ENCODE measurements at regions not wholly inside any gene's neighbourhood (a gene's known extent, or its start where the extent isn't known, plus 50 kb on each side); places are given as distances from the start of the nearest gene placed in this dataset.
A peak's percentile ranks its signal among the peaks of the same experiment; 100 is the strongest.
"Not testable (repeated sequence)": the region's sequence is repeated elsewhere in the genome, so short reads cannot be mapped to it uniquely, and the experiment has no call there.

GRCh38 chr2:238763471-238763995 is 84.4 kb upstream of the TWIST2 start:
- DNase-seq: no peak

GRCh38 chr2:238765590-238765989 is 82.3 kb upstream of the TWIST2 start:
- DNase-seq: no peak

GRCh38 chr2:238771218-238771617 is 76.7 kb upstream of the TWIST2 start:
- no peak for DNase-seq

- DNase-seq: peak; percentile 45
These were observed 76.2 kb upstream of the TWIST2 start for GRCh38 chr2:238771639-238772038.

GRCh38 chr2:238772635-238773297 is 75.1 kb upstream of the TWIST2 start:
- DNase-seq: no peak

GRCh38 chr2:238773472-238773871 is 74.4 kb upstream of the TWIST2 start:
- no peak for DNase-seq

GRCh38 chr2:238774071-238774470 is 73.8 kb upstream of the TWIST2 start:
- DNase-seq: no peak

GRCh38 chr2:238774980-238775509 is 72.8 kb upstream of the TWIST2 start:
- DNase-seq: no peak

- no peak for DNase-seq
These were observed 72.3 kb upstream of the TWIST2 start for GRCh38 chr2:238775591-238775990.

GRCh38 chr2:238776003-238776760 is 71.7 kb upstream of the TWIST2 start:
- DNase-seq: no peak

GRCh38 chr2:238776761-238777046 is 71.2 kb upstream of the TWIST2 start:
- not testable (repeated sequence) for DNase-seq

- DNase-seq: no peak
These were observed 70.4 kb upstream of the TWIST2 start for GRCh38 chr2:238777369-238778067.

- peak; percentile 80 for DNase-seq
These were observed 63.0 kb upstream of the TWIST2 start for GRCh38 chr2:238784671-238785527.

GRCh38 chr2:238785528-238785860 is 62.4 kb upstream of the TWIST2 start:
- no peak for DNase-seq

- no peak for DNase-seq
These were observed 61.5 kb upstream of the TWIST2 start for GRCh38 chr2:238786379-238786778.

GRCh38 chr2:238786792-238787490 is 60.9 kb upstream of the TWIST2 start:
- DNase-seq: no peak

GRCh38 chr2:238787501-238787900 is 60.4 kb upstream of the TWIST2 start:
- no peak for DNase-seq

- no peak for DNase-seq
These were observed 58.5 kb upstream of the TWIST2 start for GRCh38 chr2:238789317-238789806.

GRCh38 chr2:238790126-238790832 is 57.6 kb upstream of the TWIST2 start:
- no peak for DNase-seq

- DNase-seq: no peak
These were observed 57.1 kb upstream of the TWIST2 start for GRCh38 chr2:238790833-238791230.

- no peak for DNase-seq
These were observed 56.5 kb upstream of the TWIST2 start for GRCh38 chr2:238791354-238791753.

Data from right hindlimb (tissue), 1 donor.